GM23338 (cell line): ENCODE measurements at regions not wholly inside any gene's neighbourhood (a gene's known extent, or its start where the extent isn't known, plus 50 kb on each side); places are given as distances from the start of the nearest gene placed in this dataset.

Experiments
- ATAC-seq: fragments of 200-7000 bp; cut with Tn5 transposase; 3 replicates; pipeline ENCODE4 v1.9.1; 2020
- DNase-seq: peaks from one replicate; pipeline ENCODE4 v3.0.0-alpha.2; 2015; ENCODE audit warnings: low spot score
- H2AFZ ChIP-seq: fragments of 200-600 bp; sonication (generic); 2 replicates; pipeline ENCODE4 v1.8.0; 2016; ENCODE audit warnings: antibody characterized with exemption, mild to moderate bottlenecking, moderate library complexity
- H3F3A ChIP-seq: fragments of 200-600 bp; sonication (generic); replicated peaks from 2 replicates; pipeline ENCODE4 v1.8.0; 2017; ENCODE audit warnings: antibody characterized with exemption, mixed run types, low read depth
- H3K27ac ChIP-seq: fragments of 200-600 bp; sonication (generic); 2 replicates; pipeline ENCODE4 v1.6.1; 2016; ENCODE audit warnings: low read depth
- H3K27me3 ChIP-seq: fragments of 200-600 bp; sonication (generic); 2 replicates; pipeline ENCODE4 v1.8.0; 2016; ENCODE audit warnings: mild to moderate bottlenecking, mixed run types, moderate library complexity; ENCODE audit not compliant: insufficient read depth
- H3K36me3 ChIP-seq: fragments of 200-600 bp; sonication (generic); 2 replicates; pipeline ENCODE4 v1.8.0; 2016; ENCODE audit warnings: mild to moderate bottlenecking; ENCODE audit not compliant: insufficient read depth
- H3K4me1 ChIP-seq: fragments of 200-600 bp; sonication (generic); 2 replicates; pipeline ENCODE4 v1.8.0; 2016; ENCODE audit warnings: mild to moderate bottlenecking, moderate library complexity; ENCODE audit not compliant: insufficient read depth
- H3K4me2 ChIP-seq: fragments of 200-600 bp; sonication (generic); 2 replicates; pipeline ENCODE4 v1.7.1; 2017; ENCODE audit warnings: mixed run types
- H3K4me3 ChIP-seq: fragments of 200-600 bp; sonication (generic); 2 replicates; pipeline ENCODE4 v1.6.1; 2016; ENCODE audit warnings: mixed run types
- H3K79me2 ChIP-seq: fragments of 200-600 bp; sonication (generic); replicated peaks from 2 replicates; pipeline ENCODE4 v1.8.0; 2017; ENCODE audit warnings: mild to moderate bottlenecking; ENCODE audit not compliant: insufficient read depth
- H3K9me2 ChIP-seq: fragments of 200-600 bp; sonication (generic); 2 replicates; pipeline ENCODE4 v1.8.0; 2017; ENCODE audit not compliant: insufficient read depth
- H4K20me1 ChIP-seq: fragments of 200-600 bp; sonication (generic); replicated peaks from 2 replicates; pipeline ENCODE4 v1.8.0; 2017; ENCODE audit warnings: mild to moderate bottlenecking; ENCODE audit not compliant: insufficient read depth
- H3K27ac Mint-ChIP-seq: 2 replicates; pipeline ENCODE4 v1.8.0; 2020; ENCODE audit warnings: inconsistent platforms, mild to moderate bottlenecking, moderate library complexity, mixed read lengths
- H3K27me3 Mint-ChIP-seq: 3 replicates; pipeline ENCODE4 v1.8.0; 2022; ENCODE audit warnings: low read depth, mild to moderate bottlenecking, moderate library complexity, mixed read lengths, inconsistent platforms; ENCODE audit not compliant: insufficient read depth, poor library complexity
- H3K36me3 Mint-ChIP-seq: 3 replicates; pipeline ENCODE4 v1.8.0; 2021; ENCODE audit warnings: low read depth, mild to moderate bottlenecking, inconsistent platforms, moderate library complexity, mixed read lengths
- H3K4me1 Mint-ChIP-seq: 3 replicates; pipeline ENCODE4 v1.8.0; 2020; ENCODE audit warnings: mild to moderate bottlenecking, inconsistent platforms, mixed read lengths
- H3K4me3 Mint-ChIP-seq: 3 replicates; pipeline ENCODE4 v1.8.0; 2021; ENCODE audit warnings: moderate library complexity, mild to moderate bottlenecking, inconsistent platforms, mixed read lengths
- H3K9me3 Mint-ChIP-seq: 3 replicates; pipeline ENCODE4 v1.8.0; 2020; ENCODE audit warnings: moderate library complexity, mild to moderate bottlenecking, inconsistent platforms, mixed read lengths
- CREB1 ChIP-seq: fragments of 250-450 bp; sonication (Bioruptor Pico); IDR thresholded peaks from 2 replicates; pipeline ENCODE4 v1.5.0; 2020; ENCODE audit warnings: low read depth, mild to moderate bottlenecking, moderate library complexity
- NANOG ChIP-seq: IDR thresholded peaks from 2 replicates; pipeline ENCODE4 v1.6.1; 2016; ENCODE audit warnings: antibody characterized with exemption, borderline replicate concordance
- POLR2AphosphoS5 ChIP-seq: IDR thresholded peaks from 2 replicates; pipeline ENCODE4 v1.6.1; 2016; ENCODE audit warnings: antibody characterized with exemption, low read depth
- STAT1 ChIP-seq: IDR thresholded peaks from one replicate; pipeline ENCODE4 v1.6.1; 2016; ENCODE audit warnings: antibody characterized with exemption; ENCODE audit not compliant: unreplicated experiment
- ZNF331 ChIP-seq: fragments of 250-450 bp; sonication (Bioruptor Pico); IDR thresholded peaks from 2 replicates; pipeline ENCODE4 v1.5.0; 2020; ENCODE audit warnings: low read depth, mild to moderate bottlenecking, moderate library complexity
- TF ChIP-seq, protein P1 (sequence below), 2 experiments: fragments of 200-600 bp in 1 of 2; sonication (generic) in 1 of 2; conservative IDR thresholded peaks; 2 replicates each; pipeline versions ENCODE4 v1.5.1 to v1.6.1; 2016 to 2017; ENCODE audit warnings: antibody characterized with exemption in 2 of 2, low read depth in 2 of 2, mild to moderate bottlenecking in 2 of 2, moderate library complexity in 1 of 2
- TF ChIP-seq, protein P2 (sequence below): IDR thresholded peaks from one replicate; pipeline ENCODE4 v1.6.1; 2018; ENCODE audit warnings: antibody characterized with exemption; ENCODE audit not compliant: unreplicated experiment
- TF ChIP-seq, protein P3 (sequence below): IDR thresholded peaks from 2 replicates; pipeline ENCODE4 v1.6.1; 2016; ENCODE audit warnings: antibody characterized with exemption

DNA sequence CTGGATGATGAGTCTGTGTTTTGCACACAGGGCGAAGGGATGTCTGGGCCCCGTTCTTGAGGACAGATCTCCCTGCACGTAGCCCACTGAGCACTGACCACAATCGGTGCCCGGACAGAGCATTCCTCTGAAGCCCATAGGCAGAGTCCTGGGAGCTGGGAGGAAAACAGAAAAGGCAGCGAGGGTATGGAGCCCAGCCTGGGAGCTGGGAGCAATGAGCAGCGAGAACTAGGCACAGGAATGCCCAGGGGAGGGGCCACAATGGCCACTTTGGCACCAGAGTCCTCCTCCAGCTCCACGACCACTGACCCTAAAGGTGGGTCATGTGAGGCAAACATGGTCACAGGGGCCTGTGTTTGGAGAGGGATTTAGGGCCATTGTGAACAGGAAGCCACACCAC is 333.9 kb downstream of the EIPR1 start:
- H3K79me2 ChIP-seq: no peaks in the 10 kb centered on the region
- H3K4me3 ChIP-seq: no peak overlapping the region
- DNase-seq (no peak), ATAC-seq (no peak)
- H3K36me3 ChIP-seq: no peaks in the 10 kb centered on the region
- no peaks in the 10 kb centered on the region for H3K27me3 ChIP-seq
- Mint-ChIP-seq H3K9me3 (no peaks in the 10 kb centered on the region; the same call in 1 of the 3 replicates), H3K27ac (no peak overlapping the region), H3K4me1 (no peaks in the 10 kb centered on the region; the same call in 2 of the 3 replicates), H3K36me3 (no peaks in the 10 kb centered on the region; the same call in 2 of the 3 replicates), H3K4me3 (no peak overlapping the region), H3K27me3 (peaks cover 4% of the 10 kb centered on the region)
- H3K9me2 ChIP-seq: no peaks in the 10 kb centered on the region
- no peak overlapping the region for H3K27ac ChIP-seq
- H2AFZ ChIP-seq: no peak overlapping the region
- H3K4me2 ChIP-seq: no peak overlapping the region
- no peaks in the 10 kb centered on the region for H4K20me1 ChIP-seq
- no peak for TF ChIP-seq POLR2AphosphoS5
- TF ChIP-seq ZNF331 (CRISPR knock-in tag): no peak
- TF ChIP-seq, protein P1, sequence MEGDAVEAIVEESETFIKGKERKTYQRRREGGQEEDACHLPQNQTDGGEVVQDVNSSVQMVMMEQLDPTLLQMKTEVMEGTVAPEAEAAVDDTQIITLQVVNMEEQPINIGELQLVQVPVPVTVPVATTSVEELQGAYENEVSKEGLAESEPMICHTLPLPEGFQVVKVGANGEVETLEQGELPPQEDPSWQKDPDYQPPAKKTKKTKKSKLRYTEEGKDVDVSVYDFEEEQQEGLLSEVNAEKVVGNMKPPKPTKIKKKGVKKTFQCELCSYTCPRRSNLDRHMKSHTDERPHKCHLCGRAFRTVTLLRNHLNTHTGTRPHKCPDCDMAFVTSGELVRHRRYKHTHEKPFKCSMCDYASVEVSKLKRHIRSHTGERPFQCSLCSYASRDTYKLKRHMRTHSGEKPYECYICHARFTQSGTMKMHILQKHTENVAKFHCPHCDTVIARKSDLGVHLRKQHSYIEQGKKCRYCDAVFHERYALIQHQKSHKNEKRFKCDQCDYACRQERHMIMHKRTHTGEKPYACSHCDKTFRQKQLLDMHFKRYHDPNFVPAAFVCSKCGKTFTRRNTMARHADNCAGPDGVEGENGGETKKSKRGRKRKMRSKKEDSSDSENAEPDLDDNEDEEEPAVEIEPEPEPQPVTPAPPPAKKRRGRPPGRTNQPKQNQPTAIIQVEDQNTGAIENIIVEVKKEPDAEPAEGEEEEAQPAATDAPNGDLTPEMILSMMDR (conservative IDR thresholded peaks at IDR 0.05; ENCODE audit: low read depth in 2 of 2): no peak
- no peak for TF ChIP-seq CREB1 (CRISPR knock-in tag)
- TF ChIP-seq, protein P2, sequence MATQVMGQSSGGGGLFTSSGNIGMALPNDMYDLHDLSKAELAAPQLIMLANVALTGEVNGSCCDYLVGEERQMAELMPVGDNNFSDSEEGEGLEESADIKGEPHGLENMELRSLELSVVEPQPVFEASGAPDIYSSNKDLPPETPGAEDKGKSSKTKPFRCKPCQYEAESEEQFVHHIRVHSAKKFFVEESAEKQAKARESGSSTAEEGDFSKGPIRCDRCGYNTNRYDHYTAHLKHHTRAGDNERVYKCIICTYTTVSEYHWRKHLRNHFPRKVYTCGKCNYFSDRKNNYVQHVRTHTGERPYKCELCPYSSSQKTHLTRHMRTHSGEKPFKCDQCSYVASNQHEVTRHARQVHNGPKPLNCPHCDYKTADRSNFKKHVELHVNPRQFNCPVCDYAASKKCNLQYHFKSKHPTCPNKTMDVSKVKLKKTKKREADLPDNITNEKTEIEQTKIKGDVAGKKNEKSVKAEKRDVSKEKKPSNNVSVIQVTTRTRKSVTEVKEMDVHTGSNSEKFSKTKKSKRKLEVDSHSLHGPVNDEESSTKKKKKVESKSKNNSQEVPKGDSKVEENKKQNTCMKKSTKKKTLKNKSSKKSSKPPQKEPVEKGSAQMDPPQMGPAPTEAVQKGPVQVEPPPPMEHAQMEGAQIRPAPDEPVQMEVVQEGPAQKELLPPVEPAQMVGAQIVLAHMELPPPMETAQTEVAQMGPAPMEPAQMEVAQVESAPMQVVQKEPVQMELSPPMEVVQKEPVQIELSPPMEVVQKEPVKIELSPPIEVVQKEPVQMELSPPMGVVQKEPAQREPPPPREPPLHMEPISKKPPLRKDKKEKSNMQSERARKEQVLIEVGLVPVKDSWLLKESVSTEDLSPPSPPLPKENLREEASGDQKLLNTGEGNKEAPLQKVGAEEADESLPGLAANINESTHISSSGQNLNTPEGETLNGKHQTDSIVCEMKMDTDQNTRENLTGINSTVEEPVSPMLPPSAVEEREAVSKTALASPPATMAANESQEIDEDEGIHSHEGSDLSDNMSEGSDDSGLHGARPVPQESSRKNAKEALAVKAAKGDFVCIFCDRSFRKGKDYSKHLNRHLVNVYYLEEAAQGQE: no peak
- TF ChIP-seq, protein P3, sequence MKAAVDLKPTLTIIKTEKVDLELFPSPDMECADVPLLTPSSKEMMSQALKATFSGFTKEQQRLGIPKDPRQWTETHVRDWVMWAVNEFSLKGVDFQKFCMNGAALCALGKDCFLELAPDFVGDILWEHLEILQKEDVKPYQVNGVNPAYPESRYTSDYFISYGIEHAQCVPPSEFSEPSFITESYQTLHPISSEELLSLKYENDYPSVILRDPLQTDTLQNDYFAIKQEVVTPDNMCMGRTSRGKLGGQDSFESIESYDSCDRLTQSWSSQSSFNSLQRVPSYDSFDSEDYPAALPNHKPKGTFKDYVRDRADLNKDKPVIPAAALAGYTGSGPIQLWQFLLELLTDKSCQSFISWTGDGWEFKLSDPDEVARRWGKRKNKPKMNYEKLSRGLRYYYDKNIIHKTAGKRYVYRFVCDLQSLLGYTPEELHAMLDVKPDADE: no peak
- TF ChIP-seq STAT1: no peak
- TF ChIP-seq NANOG: no peak
- H3F3A ChIP-seq: 0 out of 2 replicates have a peak, but pooled peaks cover 3% of the 10 kb centered on the region
- H3K4me1 ChIP-seq: no peaks in the 10 kb centered on the region
